ENCODE measurements at regions not wholly inside any gene's neighbourhood (a gene's known extent, or its start where the extent isn't known, plus 50 kb on each side); places are given as distances from the start of the nearest gene placed in this dataset.

GRCh38 chr16:9436175-9436574 is 344.7 kb downstream of the HAPSTR1 start (continued):
- no peak for TF ChIP-seq ZBTB33 (IDR thresholded peaks at IDR 0.05)

GRCh38 chr16:9437115-9437514 is 345.7 kb downstream of the HAPSTR1 start:
- WGBS: 90% methylated on average over 4 of the region's 4 CpGs
- H3K36me3 ChIP-seq (ENCODE audit: control insufficient read depth in 4 of 4, insufficient read depth in 3 of 4, low read depth in 1 of 4, low read length in 3 of 4): no peaks in the 10 kb centered on the region
- TF ChIP-seq SP1 (IDR thresholded peaks at IDR 0.05) (no peak), JUND (IDR thresholded peaks at IDR 0.05) (no peak), REST (IDR thresholded peaks at IDR 0.05) (no peak), NR2F2 (IDR thresholded peaks at IDR 0.05) (no peak), YY1 (IDR thresholded peaks at IDR 0.05) (no peak), FOXA1 (IDR thresholded peaks at IDR 0.05) (no peak), HNF4A (conservative IDR thresholded peaks at IDR 0.05) (no peak), ZBTB33 (IDR thresholded peaks at IDR 0.05) (no peak), HNF4G (IDR thresholded peaks at IDR 0.05) (no peak), CTCF (IDR thresholded peaks at IDR 0.05; ENCODE audit: low read depth, low read length, missing input control) (no peak), ATF3 (IDR thresholded peaks at IDR 0.05) (no peak), RAD21 (IDR thresholded peaks at IDR 0.05) (no peak)
- DNase-seq (ENCODE audit: low spot score): no peak
- no peak overlapping the region for H3K27ac ChIP-seq (ENCODE audit: low read depth in 1 of 2, low read length in 2 of 2)
- no peak overlapping the region for H3K4me3 ChIP-seq (ENCODE audit: low read depth in 1 of 3, low read length in 3 of 3)
- no peak overlapping the region for H3K9ac ChIP-seq (ENCODE audit: low read depth in 1 of 2, low read length in 2 of 2)
- no peaks in the 10 kb centered on the region for H3K27me3 ChIP-seq (ENCODE audit: control insufficient read depth in 4 of 4, insufficient read depth in 4 of 4, low read length in 3 of 4)
- H3K9me3 ChIP-seq (ENCODE audit: control insufficient read depth in 4 of 4, low read length in 3 of 4): peaks cover 0 to 5% (median 0%) of the 10 kb centered on the region in 4 donors
- H3K4me1 ChIP-seq (ENCODE audit: control insufficient read depth in 4 of 4, insufficient read depth in 4 of 4, low read length in 3 of 4): no peaks in the 10 kb centered on the region

Data from liver (tissue), 8 donors.